ENCODE measurements at regions not wholly inside any gene's neighbourhood (a gene's known extent, or its start where the extent isn't known, plus 50 kb on each side); places are given as distances from the start of the nearest gene placed in this dataset.
A peak's percentile ranks its signal among the peaks of the same experiment; 100 is the strongest.

DNA sequence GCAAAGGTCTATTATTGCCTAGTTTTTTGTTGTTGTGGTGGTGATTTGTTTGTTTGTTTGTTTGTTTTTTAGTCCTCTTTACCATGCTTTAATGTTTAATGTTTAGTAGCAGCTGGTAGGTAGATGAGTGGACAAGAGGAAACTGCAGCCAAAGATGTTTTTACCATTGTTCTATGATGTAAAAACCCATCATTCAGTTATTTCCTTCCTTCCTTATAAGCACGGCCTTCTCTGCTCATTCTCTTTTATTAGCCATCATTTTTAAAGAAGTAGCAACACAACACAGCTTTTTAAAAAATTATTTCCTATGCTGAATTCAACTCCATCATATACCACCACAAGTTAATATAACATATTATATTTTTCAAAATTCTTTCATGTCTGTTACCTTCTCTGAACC lies 58.5 kb upstream of the BOC start:
- no peak overlapping the region for H3K4me3 ChIP-seq (ENCODE audit: low read depth, low read length)
- TF ChIP-seq, protein P1, sequence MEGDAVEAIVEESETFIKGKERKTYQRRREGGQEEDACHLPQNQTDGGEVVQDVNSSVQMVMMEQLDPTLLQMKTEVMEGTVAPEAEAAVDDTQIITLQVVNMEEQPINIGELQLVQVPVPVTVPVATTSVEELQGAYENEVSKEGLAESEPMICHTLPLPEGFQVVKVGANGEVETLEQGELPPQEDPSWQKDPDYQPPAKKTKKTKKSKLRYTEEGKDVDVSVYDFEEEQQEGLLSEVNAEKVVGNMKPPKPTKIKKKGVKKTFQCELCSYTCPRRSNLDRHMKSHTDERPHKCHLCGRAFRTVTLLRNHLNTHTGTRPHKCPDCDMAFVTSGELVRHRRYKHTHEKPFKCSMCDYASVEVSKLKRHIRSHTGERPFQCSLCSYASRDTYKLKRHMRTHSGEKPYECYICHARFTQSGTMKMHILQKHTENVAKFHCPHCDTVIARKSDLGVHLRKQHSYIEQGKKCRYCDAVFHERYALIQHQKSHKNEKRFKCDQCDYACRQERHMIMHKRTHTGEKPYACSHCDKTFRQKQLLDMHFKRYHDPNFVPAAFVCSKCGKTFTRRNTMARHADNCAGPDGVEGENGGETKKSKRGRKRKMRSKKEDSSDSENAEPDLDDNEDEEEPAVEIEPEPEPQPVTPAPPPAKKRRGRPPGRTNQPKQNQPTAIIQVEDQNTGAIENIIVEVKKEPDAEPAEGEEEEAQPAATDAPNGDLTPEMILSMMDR (IDR thresholded peaks at IDR 0.05; ENCODE audit: insufficient read depth, low read depth, low read length, missing control alignments), result no peak
- DNase-seq (ENCODE audit: low read depth), result no peak

DNA sequence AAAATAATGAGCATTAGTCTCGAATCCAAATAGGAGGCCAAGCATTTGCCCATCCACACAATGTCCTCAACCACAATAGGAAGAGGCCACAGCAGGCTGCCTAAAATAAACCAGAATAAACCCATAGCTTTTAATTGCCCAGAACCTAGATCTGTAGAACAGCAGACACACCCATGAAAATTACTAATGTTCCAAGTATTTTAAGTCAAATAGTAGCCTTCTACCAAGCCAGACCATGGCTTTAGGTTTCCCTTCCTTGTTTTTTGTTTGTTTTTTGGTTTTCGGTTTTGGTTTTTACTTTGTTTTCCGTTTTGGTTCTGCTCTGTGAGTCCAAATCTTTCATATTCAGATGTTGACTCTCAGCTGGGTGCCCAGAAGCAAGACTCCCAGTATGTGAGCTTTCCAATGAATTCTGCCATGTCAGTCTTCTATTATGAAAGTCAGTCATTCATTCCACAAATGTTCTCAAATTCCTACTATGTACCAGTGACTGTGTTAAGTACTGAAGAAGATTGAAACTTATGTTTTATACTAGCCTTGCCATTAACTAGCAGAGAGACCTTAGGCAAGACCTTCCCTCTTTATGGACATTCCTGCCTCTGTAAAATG lies 57.8 kb upstream of the BOC start:
- no peak overlapping the region for H3K4me3 ChIP-seq (ENCODE audit: low read depth, low read length)
- DNase-seq (ENCODE audit: low read depth), result peak; percentile 44
- TF ChIP-seq, protein P1 (IDR thresholded peaks at IDR 0.05; ENCODE audit: insufficient read depth, low read depth, low read length, missing control alignments), result no peak

DNA sequence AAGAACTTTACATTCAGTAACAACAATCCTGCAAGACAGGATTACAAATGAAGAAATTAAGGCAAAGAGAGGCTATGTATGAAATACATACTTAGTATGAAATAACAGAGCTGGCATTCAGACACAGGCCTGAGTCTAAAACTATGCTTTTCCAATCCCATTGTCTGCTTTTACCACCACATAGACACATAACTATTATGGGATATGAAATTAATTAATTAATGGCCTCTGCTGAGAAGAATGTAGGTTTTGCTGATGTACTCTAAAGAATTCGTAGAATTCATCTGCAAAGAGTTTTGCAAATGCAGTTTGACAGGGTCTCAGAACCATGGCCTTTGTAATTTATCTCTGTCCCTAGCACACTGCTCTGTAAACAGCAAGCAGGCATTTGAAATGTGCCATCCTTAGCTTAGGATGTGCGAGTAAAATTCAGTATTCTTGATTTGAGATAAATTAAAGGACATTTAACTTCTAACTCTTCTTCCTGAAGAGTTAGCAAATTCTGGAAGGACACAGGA lies 54.5 kb upstream of the BOC start:
- no peak for DNase-seq (ENCODE audit: low read depth)
- no peak overlapping the region for H3K4me3 ChIP-seq (ENCODE audit: low read depth, low read length)
- TF ChIP-seq, protein P1 (IDR thresholded peaks at IDR 0.05; ENCODE audit: insufficient read depth, low read depth, low read length, missing control alignments), result no peak

DNA sequence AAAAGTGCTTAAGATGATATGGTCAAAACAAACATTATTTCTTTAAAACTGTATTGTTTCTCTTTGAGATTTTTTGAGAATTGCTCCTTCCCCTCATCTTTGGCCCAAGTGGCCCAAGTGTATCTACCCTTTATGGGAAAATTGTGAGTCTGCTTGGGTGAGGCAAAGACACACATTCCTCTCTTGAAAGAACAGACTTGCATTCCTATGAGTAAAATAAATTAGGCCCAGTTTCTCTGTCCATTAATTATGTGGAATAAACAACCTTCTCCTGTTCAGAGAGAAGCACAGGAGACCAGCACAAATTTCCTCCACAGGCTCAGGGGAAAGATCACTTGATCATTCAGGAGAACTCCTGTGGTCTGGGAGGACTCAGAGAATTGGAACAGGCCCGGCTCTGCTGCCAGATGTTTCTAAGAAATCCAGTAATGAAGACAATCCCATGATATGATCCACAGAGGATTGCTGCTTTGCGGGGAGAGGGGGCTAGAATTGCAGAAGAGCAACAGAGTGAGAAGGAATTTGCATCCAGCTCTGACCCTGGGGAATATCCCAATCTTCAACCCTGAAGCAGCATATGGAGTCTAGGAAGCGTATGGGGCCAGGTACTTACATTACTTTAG lies 53.8 kb upstream of the BOC start:
- no peak for DNase-seq (ENCODE audit: low read depth)
- TF ChIP-seq, protein P1 (IDR thresholded peaks at IDR 0.05; ENCODE audit: insufficient read depth, low read depth, low read length, missing control alignments), result no peak
- no peak overlapping the region for H3K4me3 ChIP-seq (ENCODE audit: low read depth, low read length)

GRCh38 chr3:113158171-113158570 lies 53.2 kb upstream of the BOC start:
- TF ChIP-seq, protein P1 (IDR thresholded peaks at IDR 0.05; ENCODE audit: insufficient read depth, low read depth, low read length, missing control alignments), result no peak
- H3K4me3 ChIP-seq (ENCODE audit: low read depth, low read length), result no peak overlapping the region
- DNase-seq (ENCODE audit: low read depth), result no peak
